ENCODE measurements at regions not wholly inside any gene's neighbourhood (a gene's known extent, or its start where the extent isn't known, plus 50 kb on each side); places are given as distances from the start of the nearest gene placed in this dataset.

- dilution Hi-C loops (cut with MboI; ENCODE audit: extremely low pct_ligation_motif_present, low sequenced_read_pairs), result no loop called here
- CTCF ChIA-PET, result no interaction called here
Observed at GRCh38 chr12:5178571-5178970, 134.9 kb downstream of the KCNA5 start.

More at GRCh38 chr12:5178571-5178970, 134.9 kb downstream of the KCNA5 start:
- Histone ChIP-seq H3K4me1 (ENCODE audit: control insufficient read depth, extremely low read depth, insufficient read depth, low read length) (no peaks in the 10 kb centered on the region), H4K20me1 (replicated peaks; ENCODE audit: control insufficient read depth, extremely low read depth, insufficient read depth, low read length) (no peaks in the 10 kb centered on the region), H3K9me3 (replicated peaks; ENCODE audit: control insufficient read depth, insufficient read depth, low read length) (no peaks in the 10 kb centered on the region), H3K4me3 (replicated peaks in 1 of 3; ENCODE audit: insufficient read depth in 1 of 3, low read depth in 1 of 3, low read length in 3 of 3) (no peak overlapping the region), H3K27me3 (ENCODE audit: control insufficient read depth in 2 of 2, insufficient read depth in 2 of 2, low read length in 2 of 2) (peaks cover 0 to 2% of the 10 kb centered on the region in 2 experiments), H3K36me3 (ENCODE audit: control insufficient read depth in 2 of 2, extremely low read depth in 1 of 2, insufficient read depth in 2 of 2, low read length in 2 of 2) (no peaks in the 10 kb centered on the region), H3K9me1 (replicated peaks; ENCODE audit: control insufficient read depth, extremely low read depth, insufficient read depth, low read length) (no peaks in the 10 kb centered on the region), H3K9ac (replicated peaks; ENCODE audit: extremely low read depth, insufficient read depth, low read length) (no peak overlapping the region), H3K79me2 (ENCODE audit: control insufficient read depth, insufficient read depth, low read length) (no peaks in the 10 kb centered on the region), H2AFZ (ENCODE audit: low read depth, low read length) (no peak overlapping the region), H3K27ac (ENCODE audit: insufficient read depth, low read depth, low read length) (no peak overlapping the region), H3K4me2 (ENCODE audit: insufficient read depth, low read length) (no peak overlapping the region)
- intact Hi-C loops (cut with micrococcal nuclease), result no loop called here
- no peak for TF ChIP-seq CTCF (IDR thresholded peaks at IDR 0.05; ENCODE audit: extremely low read depth in 1 of 2, insufficient read depth in 1 of 2, low read depth in 1 of 2, low read length in 2 of 2)
- TF ChIP-seq EZH2 (IDR thresholded peaks at IDR 0.05; ENCODE audit: borderline replicate concordance, low read depth, low read length, severe bottlenecking), result no peak
- no peak for TF ChIP-seq POLR2A (IDR thresholded peaks at IDR 0.05; ENCODE audit: low read depth, low read length)
- no peak for TF ChIP-seq GATA2 (IDR thresholded peaks at IDR 0.05; ENCODE audit: insufficient read depth, insufficient read length, low read depth, low read length)
- no peak for TF ChIP-seq MAX (IDR thresholded peaks at IDR 0.05; ENCODE audit: insufficient read depth, insufficient read length)
- TF ChIP-seq JUN (IDR thresholded peaks at IDR 0.05; ENCODE audit: borderline replicate concordance, insufficient read depth, insufficient read length, low read depth), result no peak
- no peak for TF ChIP-seq POLR2AphosphoS5 (IDR thresholded peaks at IDR 0.05; ENCODE audit: insufficient read depth, low read depth, low read length)
- no peak for FAIRE-seq
- BruUV-seq (replicated peaks), result no TSS peak
- POLR2A ChIA-PET, result no interaction called here
- no peak for DNase-seq (ENCODE audit: low read depth, low spot score)

Data from endothelial cell of umbilical vein (primary cell).